GM13976 (cell line): ENCODE measurements at regions not wholly inside any gene's neighbourhood (a gene's known extent, or its start where the extent isn't known, plus 50 kb on each side); places are given as distances from the start of the nearest gene placed in this dataset.

Source experiments
- DNase-seq: peaks from one replicate; pipeline ENCODE4 v3.0.0; 2012; ENCODE audit warnings: low spot score
- in situ Hi-C: fragments of 300-500 bp; cut with MboI; formaldehyde crosslinking; loops from one replicate; pipeline ENCODE4 v1.12.0; 2022; ENCODE audit warnings: low sequenced_read_pairs, mixed read lengths, inconsistent platforms; ENCODE audit not compliant: unreplicated experiment
- TF ChIP-seq, protein P1 (sequence below): IDR thresholded peaks from 2 replicates; pipeline ENCODE4 v1.5.1; 2012; ENCODE audit warnings: borderline replicate concordance, mild to moderate bottlenecking; ENCODE audit not compliant: insufficient read depth; ENCODE audit errors: extremely low read depth, missing control alignments, control extremely low read depth

DNA sequence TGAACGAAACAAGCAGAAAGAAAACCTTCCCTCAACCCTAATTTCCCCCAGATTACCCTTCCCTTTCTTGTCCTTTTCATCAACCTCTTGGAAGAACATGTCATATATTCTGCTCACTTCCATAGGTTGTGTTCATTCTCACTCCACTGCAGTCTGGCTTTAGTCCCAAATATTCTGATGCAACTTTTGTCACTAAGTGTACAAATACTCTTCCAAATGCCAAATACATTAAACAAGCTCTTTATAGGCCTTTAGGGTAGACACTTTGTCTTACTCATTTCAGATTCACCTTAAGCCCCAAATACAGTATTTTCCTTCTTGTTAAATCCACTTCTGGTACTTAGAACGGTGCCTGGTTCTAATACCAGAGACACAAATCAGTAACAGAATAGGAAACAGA, 406.5 kb upstream of the CDIN1 start:
- in situ Hi-C loops = no loop called here
- TF ChIP-seq, protein P1, sequence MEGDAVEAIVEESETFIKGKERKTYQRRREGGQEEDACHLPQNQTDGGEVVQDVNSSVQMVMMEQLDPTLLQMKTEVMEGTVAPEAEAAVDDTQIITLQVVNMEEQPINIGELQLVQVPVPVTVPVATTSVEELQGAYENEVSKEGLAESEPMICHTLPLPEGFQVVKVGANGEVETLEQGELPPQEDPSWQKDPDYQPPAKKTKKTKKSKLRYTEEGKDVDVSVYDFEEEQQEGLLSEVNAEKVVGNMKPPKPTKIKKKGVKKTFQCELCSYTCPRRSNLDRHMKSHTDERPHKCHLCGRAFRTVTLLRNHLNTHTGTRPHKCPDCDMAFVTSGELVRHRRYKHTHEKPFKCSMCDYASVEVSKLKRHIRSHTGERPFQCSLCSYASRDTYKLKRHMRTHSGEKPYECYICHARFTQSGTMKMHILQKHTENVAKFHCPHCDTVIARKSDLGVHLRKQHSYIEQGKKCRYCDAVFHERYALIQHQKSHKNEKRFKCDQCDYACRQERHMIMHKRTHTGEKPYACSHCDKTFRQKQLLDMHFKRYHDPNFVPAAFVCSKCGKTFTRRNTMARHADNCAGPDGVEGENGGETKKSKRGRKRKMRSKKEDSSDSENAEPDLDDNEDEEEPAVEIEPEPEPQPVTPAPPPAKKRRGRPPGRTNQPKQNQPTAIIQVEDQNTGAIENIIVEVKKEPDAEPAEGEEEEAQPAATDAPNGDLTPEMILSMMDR = no peak
- DNase-seq = no peak

DNA sequence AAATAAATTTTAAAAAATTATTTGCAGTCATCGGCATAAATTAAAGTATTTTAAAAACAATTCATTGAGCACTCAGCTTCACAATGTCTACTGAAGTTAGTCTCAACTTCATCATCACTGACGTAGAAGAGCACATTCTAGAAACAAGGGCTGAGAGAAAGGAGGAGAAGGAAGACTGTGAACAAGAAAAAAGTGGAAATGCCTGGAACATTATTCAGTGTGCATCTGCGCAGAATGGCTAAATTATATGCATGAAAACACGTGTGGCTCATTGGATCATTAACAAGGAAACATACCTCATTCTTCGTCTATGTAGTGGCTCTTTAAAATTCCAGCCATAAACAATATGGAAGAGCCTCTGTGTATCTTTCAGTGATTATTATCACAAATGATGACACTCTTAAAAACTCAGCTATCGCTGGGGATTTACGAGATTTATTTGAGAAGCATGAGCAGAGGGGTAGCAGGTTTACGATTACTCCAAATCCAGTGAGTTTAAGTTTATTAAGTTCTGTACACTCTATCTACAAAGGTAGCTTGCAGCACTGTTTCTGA, 404.2 kb upstream of the CDIN1 start:
- in situ Hi-C loops = no loop called here
- no peak for DNase-seq
- TF ChIP-seq, protein P1 = no peak

GRCh38 chr15:36175741-36176291, 403.6 kb upstream of the CDIN1 start:
- TF ChIP-seq, protein P1 = no peak
- DNase-seq = no peak
- in situ Hi-C loops = no loop called here

DNA sequence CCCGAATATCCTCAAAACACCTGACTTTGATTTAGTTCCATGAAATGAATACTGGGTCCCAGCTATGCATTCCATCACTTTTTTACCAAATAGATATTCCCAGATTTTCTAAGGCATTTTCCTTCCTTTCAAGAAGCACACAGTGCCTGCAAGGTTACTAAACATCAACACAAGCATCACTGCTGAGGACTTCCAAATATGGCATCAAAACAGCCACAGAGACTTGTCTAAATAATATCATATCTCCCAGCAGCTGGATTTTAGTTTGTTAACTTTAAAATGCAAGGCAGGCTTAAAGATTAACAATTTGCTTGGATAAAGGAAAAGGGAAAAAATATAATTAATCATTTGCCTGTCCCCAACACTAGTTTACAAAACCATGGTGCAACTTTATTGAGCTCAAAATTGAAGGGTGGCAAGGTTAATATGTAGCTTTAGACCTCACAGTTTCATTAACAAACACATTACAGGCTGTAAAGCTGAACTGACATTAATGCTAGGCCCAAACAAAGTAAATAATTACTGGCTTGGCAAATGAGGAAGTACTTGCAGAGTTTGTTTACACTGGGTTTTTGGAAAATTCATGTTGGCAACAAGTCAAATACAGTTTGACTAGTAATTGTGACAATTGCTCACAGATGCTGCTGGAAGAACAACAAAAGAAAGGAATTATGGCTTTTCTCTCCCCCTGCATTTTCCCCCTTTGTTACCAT, 401.7 kb upstream of the CDIN1 start:
- in situ Hi-C loops = no loop called here
- TF ChIP-seq, protein P1 = no peak
- DNase-seq = no peak

DNA sequence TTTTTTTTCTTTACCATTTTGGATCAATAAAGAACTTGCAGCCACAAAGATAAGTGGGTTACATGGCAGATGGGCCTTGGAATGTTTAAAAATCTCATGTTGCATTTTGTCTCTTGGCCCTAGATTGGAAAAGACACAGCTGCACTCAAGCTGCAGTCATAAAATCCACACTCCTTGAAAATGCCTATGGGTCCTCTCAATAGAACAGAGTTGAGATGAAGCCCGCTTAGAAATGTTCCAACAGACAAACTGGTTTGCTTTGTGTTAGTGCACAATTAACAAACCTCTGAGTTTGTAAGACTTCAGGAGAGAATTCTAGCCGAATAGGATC, 401.2 kb upstream of the CDIN1 start:
- TF ChIP-seq, protein P1 = no peak
- DNase-seq = no peak
- in situ Hi-C loops = no loop called here

- in situ Hi-C loops = no loop called here
- DNase-seq = no peak
- TF ChIP-seq, protein P1 = no peak
These were observed 396.2 kb upstream of the CDIN1 start for GRCh38 chr15:36183201-36183600.
